ENCODE measurements at regions not wholly inside any gene's neighbourhood (a gene's known extent, or its start where the extent isn't known, plus 50 kb on each side); places are given as distances from the start of the nearest gene placed in this dataset.

GRCh38 chr12:87815771-87816585 lies 213.2 kb downstream of the C12orf50 start:
- H3K36me3 Mint-ChIP-seq (ENCODE audit: low read depth): no peaks in the 10 kb centered on the region
- no peaks in the 10 kb centered on the region for H3K9me3 Mint-ChIP-seq
- intact Hi-C loops (cut with micrococcal nuclease): no loop called here
- H3K4me3 Mint-ChIP-seq: no peak overlapping the region
- no peak for DNase-seq
- no peaks in the 10 kb centered on the region for H3K27me3 Mint-ChIP-seq
- no peaks in the 10 kb centered on the region for H3K4me1 Mint-ChIP-seq
- no peak overlapping the region for H3K27ac Mint-ChIP-seq

GRCh38 chr12:87814625-87815024 lies 214.6 kb downstream of the C12orf50 start:
- Mint-ChIP-seq H3K27ac (no peak overlapping the region), H3K27me3 (no peaks in the 10 kb centered on the region), H3K9me3 (no peaks in the 10 kb centered on the region), H3K4me1 (no peaks in the 10 kb centered on the region), H3K4me3 (no peak overlapping the region), H3K36me3 (ENCODE audit: low read depth) (no peaks in the 10 kb centered on the region)
- no peak for DNase-seq
- intact Hi-C loops (cut with micrococcal nuclease): no loop called here

- H3K27ac Mint-ChIP-seq: no peak overlapping the region
- H3K4me3 Mint-ChIP-seq: no peak overlapping the region
- DNase-seq: no peak
- no peaks in the 10 kb centered on the region for H3K9me3 Mint-ChIP-seq
- no peaks in the 10 kb centered on the region for H3K36me3 Mint-ChIP-seq (ENCODE audit: low read depth)
- no peaks in the 10 kb centered on the region for H3K27me3 Mint-ChIP-seq
- intact Hi-C loops (cut with micrococcal nuclease): no loop called here
- H3K4me1 Mint-ChIP-seq: no peaks in the 10 kb centered on the region
Measured at GRCh38 chr12:87813476-87814234, 215.5 kb downstream of the C12orf50 start.

- Mint-ChIP-seq H3K9me3 (no peaks in the 10 kb centered on the region), H3K4me3 (no peak overlapping the region), H3K36me3 (ENCODE audit: low read depth) (no peaks in the 10 kb centered on the region), H3K4me1 (no peaks in the 10 kb centered on the region), H3K27me3 (no peaks in the 10 kb centered on the region), H3K27ac (no peak overlapping the region)
- intact Hi-C loops (cut with micrococcal nuclease): no loop called here
- DNase-seq: no peak
Measured at GRCh38 chr12:87812681-87813080, 216.5 kb downstream of the C12orf50 start.

- intact Hi-C loops (cut with micrococcal nuclease): no loop called here
- Mint-ChIP-seq H3K4me1 (no peaks in the 10 kb centered on the region), H3K27me3 (no peaks in the 10 kb centered on the region), H3K27ac (no peak overlapping the region), H3K36me3 (ENCODE audit: low read depth) (no peaks in the 10 kb centered on the region), H3K9me3 (no peaks in the 10 kb centered on the region), H3K4me3 (no peak overlapping the region)
- no peak for DNase-seq
Measured at GRCh38 chr12:87812030-87812429, 217.2 kb downstream of the C12orf50 start.

GRCh38 chr12:87809916-87810315 lies 219.3 kb downstream of the C12orf50 start:
- Mint-ChIP-seq H3K27ac (no peak overlapping the region), H3K4me1 (no peaks in the 10 kb centered on the region), H3K36me3 (ENCODE audit: low read depth) (no peaks in the 10 kb centered on the region), H3K9me3 (no peaks in the 10 kb centered on the region), H3K4me3 (no peak overlapping the region), H3K27me3 (no peaks in the 10 kb centered on the region)
- intact Hi-C loops (cut with micrococcal nuclease): no loop called here
- no peak for DNase-seq

- no peak overlapping the region for H3K4me3 Mint-ChIP-seq
- H3K4me1 Mint-ChIP-seq: no peaks in the 10 kb centered on the region
- intact Hi-C loops (cut with micrococcal nuclease): no loop called here
Measured at GRCh38 chr12:87807086-87807485, 222.1 kb downstream of the C12orf50 start.

GRCh38 chr12:87806310-87806709 lies 222.9 kb downstream of the C12orf50 start:
- Mint-ChIP-seq H3K4me3 (no peak overlapping the region), H3K36me3 (ENCODE audit: low read depth) (no peaks in the 10 kb centered on the region), H3K4me1 (no peaks in the 10 kb centered on the region), H3K27me3 (no peaks in the 10 kb centered on the region), H3K9me3 (no peaks in the 10 kb centered on the region), H3K27ac (no peak overlapping the region)
- intact Hi-C loops (cut with micrococcal nuclease): no loop called here
- no peak for DNase-seq

More at GRCh38 chr12:87807086-87807485, 222.1 kb downstream of the C12orf50 start:
- no peak for DNase-seq
- Mint-ChIP-seq H3K36me3 (ENCODE audit: low read depth) (no peaks in the 10 kb centered on the region), H3K27me3 (no peaks in the 10 kb centered on the region), H3K9me3 (no peaks in the 10 kb centered on the region), H3K27ac (no peak overlapping the region)

- Mint-ChIP-seq H3K36me3 (ENCODE audit: low read depth) (no peaks in the 10 kb centered on the region), H3K9me3 (no peaks in the 10 kb centered on the region), H3K4me1 (no peaks in the 10 kb centered on the region), H3K27me3 (no peaks in the 10 kb centered on the region), H3K27ac (no peak overlapping the region), H3K4me3 (no peak overlapping the region)
- intact Hi-C loops (cut with micrococcal nuclease): no loop called here
- no peak for DNase-seq
Measured at GRCh38 chr12:87804386-87804785, 224.8 kb downstream of the C12orf50 start.

- H3K27ac Mint-ChIP-seq: no peak overlapping the region
- no peaks in the 10 kb centered on the region for H3K9me3 Mint-ChIP-seq
- H3K27me3 Mint-ChIP-seq: no peaks in the 10 kb centered on the region
- H3K4me3 Mint-ChIP-seq: no peak overlapping the region
- intact Hi-C loops (cut with micrococcal nuclease): no loop called here
- no peak for DNase-seq
- no peaks in the 10 kb centered on the region for H3K36me3 Mint-ChIP-seq (ENCODE audit: low read depth)
- H3K4me1 Mint-ChIP-seq: no peaks in the 10 kb centered on the region
Measured at GRCh38 chr12:87802721-87803011, 226.5 kb downstream of the C12orf50 start.

- no peaks in the 10 kb centered on the region for H3K9me3 Mint-ChIP-seq
- H3K4me3 Mint-ChIP-seq: no peak overlapping the region
- H3K27me3 Mint-ChIP-seq: no peaks in the 10 kb centered on the region
- DNase-seq: no peak
- H3K36me3 Mint-ChIP-seq (ENCODE audit: low read depth): no peaks in the 10 kb centered on the region
- H3K27ac Mint-ChIP-seq: no peak overlapping the region
- no peaks in the 10 kb centered on the region for H3K4me1 Mint-ChIP-seq
- intact Hi-C loops (cut with micrococcal nuclease): no loop called here
Measured at GRCh38 chr12:87801860-87802720, 227.1 kb downstream of the C12orf50 start.

- Mint-ChIP-seq H3K36me3 (ENCODE audit: low read depth) (no peaks in the 10 kb centered on the region), H3K9me3 (no peaks in the 10 kb centered on the region), H3K27me3 (no peaks in the 10 kb centered on the region), H3K4me3 (no peak overlapping the region), H3K4me1 (no peaks in the 10 kb centered on the region), H3K27ac (no peak overlapping the region)
- no peak for DNase-seq
- intact Hi-C loops (cut with micrococcal nuclease): no loop called here
Measured at GRCh38 chr12:87796961-87797516, 232.2 kb downstream of the C12orf50 start.

- H3K4me1 Mint-ChIP-seq: no peaks in the 10 kb centered on the region
- no peaks in the 10 kb centered on the region for H3K9me3 Mint-ChIP-seq
- H3K36me3 Mint-ChIP-seq (ENCODE audit: low read depth): no peaks in the 10 kb centered on the region
- H3K27ac Mint-ChIP-seq: no peak overlapping the region
- DNase-seq: no peak
- no peak overlapping the region for H3K4me3 Mint-ChIP-seq
- intact Hi-C loops (cut with micrococcal nuclease): no loop called here
- H3K27me3 Mint-ChIP-seq: no peaks in the 10 kb centered on the region
Measured at GRCh38 chr12:87795555-87795954, 233.6 kb downstream of the C12orf50 start.

GRCh38 chr12:87794854-87795253 lies 234.3 kb downstream of the C12orf50 start:
- H3K4me3 Mint-ChIP-seq: no peak overlapping the region
- no peaks in the 10 kb centered on the region for H3K27me3 Mint-ChIP-seq
- H3K4me1 Mint-ChIP-seq: no peaks in the 10 kb centered on the region
- DNase-seq: no peak
- H3K9me3 Mint-ChIP-seq: no peaks in the 10 kb centered on the region
- intact Hi-C loops (cut with micrococcal nuclease): no loop called here
- no peaks in the 10 kb centered on the region for H3K36me3 Mint-ChIP-seq (ENCODE audit: low read depth)
- H3K27ac Mint-ChIP-seq: no peak overlapping the region
